DOHH2 (cell line): ENCODE measurements at regions not wholly inside any gene's neighbourhood (a gene's known extent, or its start where the extent isn't known, plus 50 kb on each side); places are given as distances from the start of the nearest gene placed in this dataset.

Experiments
- CTCF ChIP-seq: fragments of 200-600 bp; sonication (generic); IDR thresholded peaks from one replicate; pipeline ENCODE4 v1.5.1; 2014; ENCODE audit warnings: antibody characterized with exemption, mild to moderate bottlenecking, low read depth, low read length; ENCODE audit not compliant: poor library complexity, severe bottlenecking
- EZH2phosphoT487 ChIP-seq: fragments of 200-600 bp; sonication (generic); IDR thresholded peaks from 2 replicates; pipeline ENCODE4 v1.6.1; 2017; ENCODE audit warnings: borderline replicate concordance, mild to moderate bottlenecking, antibody characterized with exemption, low read length, moderate library complexity, mixed read lengths

GRCh38 chr2:65957886-65958285 lies 477.0 kb upstream of the MEIS1 start:
- TF ChIP-seq CTCF (no peak), EZH2phosphoT487 (no peak)
